Tibial artery (tissue), 4 donors: ENCODE measurements at regions not wholly inside any gene's neighbourhood (a gene's known extent, or its start where the extent isn't known, plus 50 kb on each side); places are given as distances from the start of the nearest gene placed in this dataset.

Experiments used
- DNase-seq, 2 donors: peaks; one replicate each; pipeline ENCODE4 v3.0.0-alpha.2; 2019
- H3K27ac ChIP-seq, 2 donors: fragments of 200-600 bp; sonication (generic) in 1 of 2; 1 replicate in 1 of 2; 2 replicates in 1 of 2; pipeline ENCODE4 v1.5.1; 2018 to 2019; ENCODE audit warnings: mild to moderate bottlenecking in 1 of 2
- H3K27me3 ChIP-seq, 2 donors: fragments of 200-600 bp; sonication (generic) in 1 of 2; one replicate each; pipeline versions ENCODE4 v1.5.1 to v1.6.0; 2016 to 2019
- H3K36me3 ChIP-seq, 3 donors: fragments of 200-600 bp; sonication (generic) in 2 of 3; one replicate each; pipeline ENCODE4 v1.5.1; 2016 to 2019; ENCODE audit warnings: mild to moderate bottlenecking in 2 of 3
- H3K4me1 ChIP-seq, 4 donors: fragments of 200-600 bp; sonication (generic) in 2 of 4; 1 replicate in 3 of 4; 2 replicates in 1 of 4; pipeline ENCODE4 v1.5.1; 2016 to 2019
- H3K4me3 ChIP-seq, 2 donors: fragments of 200-600 bp; sonication (generic) in 1 of 2; 1 replicate in 1 of 2; 2 replicates in 1 of 2; pipeline ENCODE4 v1.5.1; 2018 to 2019; ENCODE audit warnings: mild to moderate bottlenecking in 2 of 2
- H3K9me3 ChIP-seq, 3 donors: fragments of 200-600 bp; sonication (generic) in 1 of 3; one replicate each; pipeline ENCODE4 v1.5.1; 2016 to 2019
- CTCF ChIP-seq, 2 experiments: fragments of 200-600 bp in 1 of 2; fragments of 450-650 bp in 1 of 2; IDR thresholded peaks; one replicate each; pipeline ENCODE4 v1.5.1; 2017 to 2019; ENCODE audit warnings: antibody characterized with exemption in 2 of 2, mild to moderate bottlenecking in 1 of 2, moderate library complexity in 1 of 2
- intact Hi-C: fragments of 100-400 bp; cut with DNase I; formaldehyde crosslinking; loops from one replicate; pipeline ENCODE4 v1.15.0; 2023; ENCODE audit warnings: low total_unique reads

GRCh38 chr14:41187868-41188267 is 418.8 kb upstream of the LRFN5 start:
- Histone ChIP-seq H3K27ac (no peak overlapping the region), H3K9me3 (no peaks in the 10 kb centered on the region), H3K4me3 (no peak overlapping the region), H3K36me3 (no peaks in the 10 kb centered on the region), H3K4me1 (no peaks in the 10 kb centered on the region), H3K27me3 (no peaks in the 10 kb centered on the region)
- no peak for DNase-seq
- intact Hi-C loops = no loop called here
- TF ChIP-seq CTCF (IDR thresholded peaks at IDR 0.05) = no peak

GRCh38 chr14:41171045-41171444 is 435.6 kb upstream of the LRFN5 start:
- H3K9me3 ChIP-seq = no peaks in the 10 kb centered on the region
- no peaks in the 10 kb centered on the region for H3K27me3 ChIP-seq
- intact Hi-C loops = no loop called here
- no peaks in the 10 kb centered on the region for H3K36me3 ChIP-seq
- no peaks in the 10 kb centered on the region for H3K4me1 ChIP-seq
- no peak for DNase-seq
- H3K27ac ChIP-seq = no peak overlapping the region
- no peak overlapping the region for H3K4me3 ChIP-seq
- TF ChIP-seq CTCF (IDR thresholded peaks at IDR 0.05) = no peak

GRCh38 chr14:41167040-41167439 is 439.6 kb upstream of the LRFN5 start:
- DNase-seq = no peak
- no peak overlapping the region for H3K27ac ChIP-seq
- H3K4me1 ChIP-seq = no peaks in the 10 kb centered on the region
- TF ChIP-seq CTCF (IDR thresholded peaks at IDR 0.05) = no peak
- H3K27me3 ChIP-seq = no peaks in the 10 kb centered on the region
- no peaks in the 10 kb centered on the region for H3K9me3 ChIP-seq
- intact Hi-C loops = no loop called here
- no peak overlapping the region for H3K4me3 ChIP-seq
- H3K36me3 ChIP-seq = no peaks in the 10 kb centered on the region

- Histone ChIP-seq H3K4me3 (no peak overlapping the region), H3K36me3 (no peaks in the 10 kb centered on the region), H3K27me3 (no peaks in the 10 kb centered on the region), H3K27ac (no peak overlapping the region), H3K9me3 (no peaks in the 10 kb centered on the region), H3K4me1 (no peaks in the 10 kb centered on the region)
- no peak for DNase-seq
- intact Hi-C loops = no loop called here
- TF ChIP-seq CTCF (IDR thresholded peaks at IDR 0.05) = no peak
Measured at GRCh38 chr14:41154143-41154807, 452.4 kb upstream of the LRFN5 start.

- no peaks in the 10 kb centered on the region for H3K27me3 ChIP-seq
- H3K4me3 ChIP-seq = no peak overlapping the region
- intact Hi-C loops = no loop called here
- H3K9me3 ChIP-seq = no peaks in the 10 kb centered on the region
- TF ChIP-seq CTCF (IDR thresholded peaks at IDR 0.05) = no peak
- H3K36me3 ChIP-seq = no peaks in the 10 kb centered on the region
- H3K4me1 ChIP-seq = no peaks in the 10 kb centered on the region
- DNase-seq = no peak
- H3K27ac ChIP-seq = no peak overlapping the region
Measured at GRCh38 chr14:41146391-41146790, 460.3 kb upstream of the LRFN5 start.

- intact Hi-C loops = no loop called here
- no peaks in the 10 kb centered on the region for H3K9me3 ChIP-seq
- no peak for DNase-seq
- TF ChIP-seq CTCF (IDR thresholded peaks at IDR 0.05) = no peak
- no peaks in the 10 kb centered on the region for H3K36me3 ChIP-seq
- no peaks in the 10 kb centered on the region for H3K4me1 ChIP-seq
- H3K27me3 ChIP-seq = no peaks in the 10 kb centered on the region
- H3K4me3 ChIP-seq = no peak overlapping the region
- no peak overlapping the region for H3K27ac ChIP-seq
Measured at GRCh38 chr14:41144370-41144769, 462.3 kb upstream of the LRFN5 start.
